HG03108 (cell line): ENCODE measurements at regions not wholly inside any gene's neighbourhood (a gene's known extent, or its start where the extent isn't known, plus 50 kb on each side); places are given as distances from the start of the nearest gene placed in this dataset.
"Not testable (repeated sequence)": the region's sequence is repeated elsewhere in the genome, so short reads cannot be mapped to it uniquely, and the experiment has no call there.

Source experiments
- ATAC-seq: cut with Tn5 transposase; IDR thresholded peaks from one replicate; pipeline ENCODE4 v1.9.1; 2021; ENCODE audit warnings: moderate library complexity; ENCODE audit not compliant: unreplicated experiment

DNA sequence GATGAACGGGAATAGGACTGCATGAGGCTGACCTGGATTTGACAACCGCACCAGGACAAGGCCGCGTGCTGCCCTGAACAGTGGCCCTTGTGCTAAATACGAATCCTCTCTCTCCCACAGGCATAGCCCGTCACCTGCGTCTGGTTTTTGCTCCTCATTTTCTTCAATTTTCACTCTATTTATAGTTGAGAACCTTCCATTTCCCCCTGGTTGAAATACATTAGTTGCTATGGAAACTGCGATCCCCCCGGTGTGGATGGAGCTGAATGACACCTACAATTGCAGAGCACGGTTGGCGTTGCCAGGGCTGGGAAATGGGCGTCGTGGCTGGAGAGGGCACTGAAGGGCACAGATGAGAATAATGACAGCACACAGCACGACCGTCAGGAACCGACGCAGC is 158.6 kb upstream of the PITRM1 start:
- ATAC-seq: no peak

DNA sequence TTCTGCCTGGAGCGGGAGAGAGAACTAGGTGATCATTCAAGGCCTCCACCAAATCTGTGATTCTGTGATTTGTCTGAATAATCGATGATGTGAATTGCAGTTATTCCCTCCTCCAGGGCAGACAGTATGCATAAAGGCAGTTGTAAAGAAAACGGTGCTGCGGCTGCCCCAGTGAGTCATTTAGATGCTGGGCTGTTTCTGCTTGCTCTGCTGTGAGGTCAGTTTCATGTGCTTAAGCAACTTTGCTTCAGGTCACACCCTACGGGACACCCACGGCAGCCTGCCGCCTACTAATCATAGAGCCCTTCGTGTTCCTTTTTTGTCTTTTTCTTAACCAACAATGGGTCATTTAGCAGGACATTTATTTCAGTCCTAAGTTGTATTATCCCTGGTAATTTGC is 158.1 kb upstream of the PITRM1 start:
- no peak for ATAC-seq

DNA sequence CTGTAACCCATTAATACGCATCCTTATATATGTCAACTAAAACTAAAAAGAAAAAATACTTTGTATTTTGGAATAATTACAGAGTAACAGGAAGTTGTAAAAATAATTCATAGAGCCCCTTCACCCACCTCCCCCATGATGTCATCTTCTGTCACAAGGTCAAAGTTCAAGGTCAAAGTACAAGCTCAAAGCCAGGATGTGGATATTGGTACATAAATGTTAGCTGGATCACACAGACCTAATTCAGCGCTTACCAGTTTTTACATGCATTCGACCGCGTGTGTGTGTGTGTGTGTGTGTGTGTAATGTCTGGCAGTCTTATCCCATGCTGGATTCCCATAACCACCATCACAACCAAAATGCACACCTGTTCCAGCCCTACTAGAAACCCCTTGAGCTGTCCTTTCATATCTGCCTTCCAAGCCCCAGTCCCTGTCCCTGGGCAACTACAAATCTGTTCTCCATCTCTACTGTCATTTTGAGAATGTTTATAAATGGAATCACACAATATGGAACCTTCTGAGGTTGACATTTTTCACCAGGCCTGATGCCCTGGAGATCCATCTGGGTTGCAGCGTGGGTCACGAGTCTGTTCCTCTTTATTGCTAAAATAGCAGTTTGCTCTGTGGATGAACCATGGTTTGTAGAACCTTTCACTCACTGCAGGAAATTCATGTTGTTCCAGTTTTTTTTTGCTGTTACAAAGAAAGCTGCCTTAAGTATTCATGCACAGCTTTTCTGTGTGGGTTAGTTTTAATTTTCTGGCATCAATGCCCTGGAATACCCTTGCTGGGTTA is 153.6 kb upstream of the PITRM1 start:
- no peak for ATAC-seq

DNA sequence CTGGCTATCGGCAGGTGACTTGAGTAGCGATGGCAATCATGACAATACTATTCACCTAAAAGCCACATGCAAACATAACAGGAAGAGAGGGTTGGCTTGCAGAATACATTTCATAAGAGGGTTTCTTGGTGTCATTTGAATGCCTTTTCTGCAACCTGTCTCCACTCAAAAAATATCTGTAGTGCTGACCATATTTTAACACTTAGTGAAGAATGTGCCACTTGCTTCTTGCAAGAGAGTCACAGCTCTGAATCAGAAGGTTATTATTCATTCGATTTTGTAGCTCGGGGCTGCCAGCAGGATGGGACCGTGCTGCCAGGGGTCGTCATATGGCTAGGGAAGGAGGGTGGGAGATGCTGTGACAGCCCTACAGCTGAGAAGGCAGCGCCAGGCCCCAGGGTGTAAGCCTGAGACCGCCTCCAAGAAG is 152.0 kb upstream of the PITRM1 start:
- ATAC-seq: no peak

DNA sequence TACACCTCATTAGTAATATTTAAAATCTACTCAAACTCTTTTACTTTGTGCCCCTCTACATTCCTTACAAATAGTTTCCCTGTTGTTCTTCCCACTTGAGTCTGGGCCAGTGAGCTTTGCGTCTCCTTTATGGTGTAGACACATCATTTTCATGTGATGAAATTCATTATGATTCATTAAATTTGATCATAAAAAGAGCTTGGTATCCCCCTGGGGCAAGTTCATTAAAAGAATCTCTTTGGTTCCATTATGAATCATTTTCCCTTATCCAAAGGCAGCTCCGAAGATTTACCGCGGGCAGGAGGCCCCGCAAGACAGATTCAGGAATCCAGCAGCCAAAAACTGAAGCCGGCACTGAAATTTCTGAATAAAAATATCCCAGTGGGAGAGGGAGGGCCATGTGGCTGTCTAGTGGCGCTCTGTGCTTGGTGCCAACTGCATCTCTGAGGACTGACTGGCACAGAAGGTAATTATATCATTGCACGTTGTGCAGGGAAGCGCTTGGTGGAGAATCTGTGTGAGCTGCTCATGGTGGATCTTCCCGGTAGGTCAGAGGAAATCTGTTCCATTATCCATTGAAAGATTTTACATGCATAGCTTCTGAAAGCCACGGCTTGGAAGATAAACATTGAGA is 151.4 kb upstream of the PITRM1 start:
- ATAC-seq: no peak

DNA sequence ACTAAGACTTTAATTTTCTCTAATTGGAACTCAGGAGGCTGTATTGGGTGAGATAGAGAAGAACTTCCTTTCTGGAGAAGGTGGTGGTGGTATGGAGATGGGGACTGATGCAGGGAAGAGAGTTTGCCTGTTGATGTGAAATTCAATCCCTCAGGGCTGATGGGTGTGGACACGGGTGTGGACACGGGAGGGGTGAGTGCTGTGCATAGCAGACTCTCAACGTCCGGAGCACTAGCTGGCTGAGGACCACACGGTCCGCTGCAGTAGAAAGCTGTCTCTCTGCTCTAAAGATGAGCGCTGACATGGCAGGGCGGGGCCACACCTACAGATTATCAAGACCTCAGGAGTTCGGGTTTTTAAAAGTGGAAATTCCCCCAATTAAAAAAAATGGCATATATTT is 148.5 kb upstream of the PITRM1 start:
- no peak for ATAC-seq

DNA sequence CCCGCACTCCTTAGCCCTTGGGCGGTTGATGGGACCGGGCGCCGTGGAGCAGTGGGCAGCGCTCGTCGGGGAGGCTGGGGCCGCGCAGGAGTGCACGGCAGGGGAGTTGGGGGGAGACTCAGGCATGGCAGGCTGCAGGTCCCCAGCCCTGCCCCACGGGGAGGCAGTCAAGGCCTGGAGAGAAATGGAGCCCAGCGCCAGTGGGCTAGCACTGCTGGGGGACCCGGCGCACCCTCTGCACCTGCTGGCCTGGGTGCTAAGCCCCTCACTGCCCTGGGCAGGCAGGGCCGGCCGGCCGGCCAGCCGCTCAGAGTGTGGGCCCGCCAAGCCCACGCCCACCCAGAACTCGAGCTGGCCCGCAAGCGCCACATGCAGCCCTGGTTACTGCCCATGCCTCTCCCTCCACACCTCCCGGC is 147.2 kb upstream of the PITRM1 start:
- ATAC-seq: no peak

DNA sequence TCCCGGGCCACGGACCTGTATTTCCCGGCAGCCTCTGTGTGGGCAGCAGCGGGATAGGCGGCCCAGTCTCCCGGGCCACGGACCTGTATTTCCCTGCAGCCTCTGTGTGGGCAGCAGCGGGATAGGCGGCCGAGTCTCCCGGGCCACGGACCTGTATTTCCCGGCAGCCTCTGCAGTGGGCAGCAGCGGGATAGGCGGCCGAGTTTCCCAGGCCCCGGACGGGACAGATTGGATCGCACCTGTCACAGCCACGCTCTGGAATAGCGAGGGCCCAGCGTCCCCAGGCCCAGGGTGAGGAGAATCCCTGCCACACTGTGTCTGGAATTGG is 145.9 kb upstream of the PITRM1 start:
- not testable (repeated sequence) for ATAC-seq

DNA sequence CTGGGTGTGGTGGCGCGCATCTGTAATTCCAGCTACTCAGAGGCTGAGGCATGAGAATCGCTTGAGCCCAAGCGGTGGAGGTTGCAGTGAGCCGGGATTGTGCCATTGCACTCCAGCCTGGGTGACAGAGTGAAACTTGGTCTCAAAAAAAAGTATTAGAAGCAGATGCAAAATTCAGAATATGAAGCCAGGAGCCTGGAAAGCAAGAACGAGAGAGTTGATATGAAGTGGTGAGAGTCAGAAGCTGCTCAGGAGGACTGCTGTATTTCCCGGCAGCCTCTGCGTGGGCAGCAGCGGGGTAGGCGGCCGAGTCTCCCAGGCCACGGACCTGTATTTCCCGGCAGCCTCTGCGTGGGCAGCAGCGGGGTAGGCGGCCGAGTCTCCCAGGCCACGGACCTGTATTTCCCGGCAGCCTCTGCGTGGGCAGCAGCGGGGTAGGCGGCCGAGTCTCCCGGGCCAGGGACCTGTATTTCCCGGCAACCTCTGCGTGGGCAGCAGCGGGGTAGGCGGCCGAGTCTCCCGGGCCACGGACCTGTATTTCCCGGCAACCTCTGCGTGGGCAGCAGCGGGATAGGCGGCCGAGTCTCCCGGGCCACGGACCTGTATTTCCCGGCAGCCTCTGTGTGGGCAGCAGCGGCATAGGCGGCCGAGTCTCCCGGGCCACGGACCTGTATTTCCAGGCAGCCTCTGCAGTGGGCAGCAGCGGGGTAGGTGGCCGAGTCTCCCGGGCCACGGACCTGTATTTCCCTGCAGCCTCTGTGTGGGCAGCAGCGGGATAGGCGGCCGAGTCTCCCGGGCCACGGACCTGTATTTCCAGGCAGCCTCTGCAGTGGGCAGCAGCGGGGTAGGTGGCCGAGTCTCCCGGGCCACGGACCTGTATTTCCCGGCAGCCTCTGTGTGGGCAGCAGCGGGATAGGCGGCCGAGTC is 145.2 kb upstream of the PITRM1 start:
- not testable (repeated sequence) for ATAC-seq

DNA sequence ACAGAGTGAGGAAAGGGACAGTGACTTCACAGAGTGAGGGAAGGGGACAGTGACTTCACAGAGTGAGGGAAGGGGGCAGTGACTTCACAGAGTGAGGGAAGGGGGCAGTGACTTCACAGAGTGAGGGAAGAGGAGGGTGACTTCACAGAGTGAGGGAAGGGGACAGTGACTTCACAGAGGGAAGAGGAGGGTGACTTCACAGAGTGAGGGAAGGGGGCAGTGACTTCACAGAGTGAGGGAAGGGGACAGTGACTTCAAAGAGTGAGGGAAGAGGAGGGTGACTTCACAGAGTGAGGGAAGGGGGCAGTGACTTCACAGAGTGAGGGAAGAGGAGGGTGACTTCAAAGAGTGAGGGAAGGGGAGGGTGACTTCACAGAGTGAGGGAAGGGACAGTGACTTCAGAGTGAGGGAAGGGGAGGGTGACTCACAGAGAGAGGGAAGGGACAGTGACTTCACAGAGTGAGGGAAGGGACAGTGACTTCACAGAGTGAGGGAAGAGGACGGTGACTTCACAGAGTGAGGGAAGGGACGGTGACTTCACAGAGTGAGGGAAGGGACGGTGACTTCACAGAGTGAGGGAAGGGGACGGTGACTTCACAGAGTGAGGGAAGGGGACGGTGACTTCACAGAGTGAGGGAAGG is 142.0 kb upstream of the PITRM1 start:
- not testable (repeated sequence) for ATAC-seq

DNA sequence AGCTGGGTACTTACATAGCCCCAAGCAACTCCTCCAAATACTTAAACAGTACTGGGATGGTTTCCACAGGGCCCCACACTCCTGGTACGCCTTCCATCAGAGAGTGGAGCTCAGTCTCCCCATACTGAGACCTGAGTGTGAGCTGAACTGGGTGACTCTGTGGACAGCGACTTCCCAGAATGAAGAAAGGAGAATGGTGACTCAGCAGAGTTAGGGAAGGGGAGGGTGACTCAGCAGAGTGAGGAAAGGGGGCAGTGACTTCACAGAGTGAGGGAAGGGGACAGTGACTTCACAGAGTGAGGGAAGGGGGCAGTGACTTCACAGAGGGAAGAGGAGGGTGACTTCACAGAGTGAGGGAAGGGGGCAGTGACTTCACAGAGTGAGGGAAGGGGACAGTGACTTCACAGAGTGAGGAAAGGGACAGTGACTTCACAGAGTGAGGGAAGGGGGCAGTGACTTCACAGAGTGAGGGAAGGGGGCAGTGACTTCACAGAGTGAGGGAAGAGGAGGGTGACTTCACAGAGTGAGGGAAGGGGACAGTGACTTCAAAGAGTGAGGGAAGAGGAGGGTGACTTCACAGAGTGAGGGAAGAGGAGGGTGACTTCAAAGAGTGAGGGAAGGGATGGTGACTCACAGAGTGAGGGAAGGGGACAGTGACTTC is 141.3 kb upstream of the PITRM1 start:
- not testable (repeated sequence) for ATAC-seq

DNA sequence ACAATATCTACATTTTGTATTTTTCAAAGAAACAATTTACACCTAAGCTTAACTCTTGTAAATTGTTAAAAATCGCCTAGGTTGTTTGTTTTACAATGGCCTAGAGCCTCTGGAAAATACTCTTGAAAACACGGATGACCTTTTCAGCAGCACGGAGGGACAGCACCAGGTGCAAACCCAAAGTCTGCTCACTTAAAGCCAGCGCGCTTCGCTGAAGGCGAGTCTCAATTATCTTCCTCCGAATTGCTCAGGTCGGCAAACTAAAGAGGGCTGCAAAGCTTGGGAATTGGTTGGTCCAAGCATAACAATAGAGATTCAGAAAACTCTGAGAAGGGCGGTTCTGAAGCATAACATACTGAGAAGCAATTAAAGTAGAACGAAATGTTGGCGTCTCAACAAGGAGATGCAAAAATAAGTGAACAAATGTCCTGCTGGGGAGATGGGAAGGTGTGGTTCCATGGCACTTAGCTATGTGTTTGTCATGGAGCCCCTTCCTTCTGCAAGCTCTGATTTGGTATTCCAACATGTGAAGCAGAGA is 139.9 kb upstream of the PITRM1 start:
- ATAC-seq: no peak

DNA sequence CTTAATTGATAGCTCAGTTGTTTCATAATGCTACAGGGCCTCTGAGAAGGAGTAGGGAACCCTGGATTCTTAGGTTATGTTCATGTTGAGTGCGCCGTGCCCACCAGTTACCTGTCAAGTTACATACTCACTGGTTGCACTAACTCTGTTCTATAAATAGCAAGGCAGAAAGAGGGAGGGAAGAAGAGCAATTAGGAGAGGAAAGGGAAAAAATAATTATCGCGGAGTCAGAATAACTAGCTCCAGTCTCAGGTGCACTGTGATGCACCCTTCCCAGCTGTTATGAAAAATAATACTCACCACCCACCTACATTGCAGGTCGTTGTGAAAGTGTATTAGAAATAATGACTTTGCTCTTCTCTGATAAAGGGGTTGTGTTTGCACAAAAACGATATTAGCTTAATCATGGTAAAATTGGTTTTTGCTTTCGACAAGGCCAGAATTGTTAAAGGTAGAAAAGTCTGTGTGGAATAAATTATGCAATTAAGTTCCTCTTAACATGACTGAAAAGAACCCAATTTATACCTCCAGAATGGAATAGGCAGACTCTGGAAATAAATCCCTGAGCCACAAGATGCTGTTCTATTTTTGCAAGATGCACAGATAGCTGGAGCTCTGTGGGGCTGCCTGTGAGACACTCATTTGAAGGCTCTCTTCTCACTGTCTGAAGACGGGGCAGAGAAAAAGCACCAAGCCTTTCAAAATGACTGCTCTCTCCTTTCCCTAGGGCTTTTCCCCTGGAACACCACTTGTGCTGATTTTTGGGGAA is 137.6 kb upstream of the PITRM1 start:
- ATAC-seq: no peak

DNA sequence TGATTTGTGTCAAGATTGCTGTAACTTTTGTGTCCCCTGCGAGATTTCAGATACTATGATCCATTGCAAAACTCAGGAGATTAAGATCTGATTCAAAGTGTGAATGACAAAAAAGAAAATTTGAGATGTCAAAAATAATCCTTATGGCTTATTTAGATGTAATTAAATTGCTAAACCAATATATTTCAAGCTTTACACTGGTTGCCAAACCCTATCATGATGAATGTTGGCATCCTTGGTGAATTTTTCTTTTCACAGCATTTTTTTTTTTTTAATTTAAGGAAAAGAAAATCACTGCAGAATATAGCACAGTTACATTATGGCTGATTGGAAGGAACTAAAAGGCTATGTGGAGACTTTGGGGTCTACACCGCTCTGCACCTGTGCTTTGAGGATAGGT is 133.5 kb upstream of the PITRM1 start:
- no peak for ATAC-seq

DNA sequence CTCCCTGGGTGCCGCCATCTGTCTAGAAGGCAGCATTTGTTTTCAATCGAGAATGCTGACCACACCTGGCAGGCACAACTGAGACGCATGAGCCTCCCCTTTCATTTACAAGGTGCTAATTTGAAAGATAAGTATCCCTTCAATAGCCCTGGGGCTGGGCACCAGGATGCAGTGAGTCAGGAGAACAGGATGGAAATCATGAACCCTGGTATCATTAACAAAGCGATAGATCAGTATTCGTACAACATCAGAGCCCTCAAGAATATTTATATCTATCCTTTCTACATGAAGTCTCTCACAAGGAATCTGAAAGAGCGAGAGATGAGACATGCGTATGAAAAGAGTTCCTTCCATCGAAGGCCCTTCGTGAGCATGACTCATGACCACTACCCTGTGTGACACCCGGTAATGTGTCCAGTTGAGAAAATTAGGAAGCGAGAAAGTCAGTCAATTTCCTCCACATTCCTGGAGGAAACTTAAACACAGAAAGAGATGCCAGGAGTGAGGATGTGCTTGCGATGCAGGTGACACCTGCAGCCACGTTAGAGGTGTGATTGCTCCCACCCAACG is 123.1 kb upstream of the PITRM1 start:
- ATAC-seq: no peak

DNA sequence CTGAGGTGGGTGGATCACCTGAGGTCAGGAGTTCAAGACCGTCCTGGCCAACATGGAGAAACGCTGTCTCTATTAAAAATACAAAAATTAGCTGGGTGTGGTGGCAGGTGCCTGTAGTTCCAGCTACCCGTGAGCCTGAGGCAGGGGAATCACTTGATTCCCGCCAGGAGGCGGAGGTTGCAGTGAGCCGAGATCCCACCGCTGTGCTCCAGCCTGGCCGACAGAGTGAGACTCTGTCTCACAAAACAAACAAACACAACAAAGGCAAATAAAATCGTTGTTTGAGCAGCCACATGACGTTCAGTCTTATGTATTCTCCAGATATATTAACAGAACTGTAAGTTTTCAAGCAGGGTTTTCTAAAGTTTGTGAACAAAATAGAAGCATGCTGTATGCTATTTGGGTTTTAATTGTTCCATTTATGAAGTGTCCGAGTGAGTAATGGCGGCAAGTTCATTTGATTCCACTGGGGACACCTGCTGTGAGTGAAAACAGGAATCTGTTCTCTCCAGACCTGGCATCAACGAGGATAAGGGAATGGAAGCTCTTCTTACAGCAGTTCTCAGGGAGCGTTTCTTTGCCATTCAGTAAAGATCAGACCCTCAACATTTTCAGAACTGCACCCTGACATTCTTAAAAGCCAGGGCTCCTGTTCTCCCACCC is 122.5 kb upstream of the PITRM1 start:
- ATAC-seq: no peak

DNA sequence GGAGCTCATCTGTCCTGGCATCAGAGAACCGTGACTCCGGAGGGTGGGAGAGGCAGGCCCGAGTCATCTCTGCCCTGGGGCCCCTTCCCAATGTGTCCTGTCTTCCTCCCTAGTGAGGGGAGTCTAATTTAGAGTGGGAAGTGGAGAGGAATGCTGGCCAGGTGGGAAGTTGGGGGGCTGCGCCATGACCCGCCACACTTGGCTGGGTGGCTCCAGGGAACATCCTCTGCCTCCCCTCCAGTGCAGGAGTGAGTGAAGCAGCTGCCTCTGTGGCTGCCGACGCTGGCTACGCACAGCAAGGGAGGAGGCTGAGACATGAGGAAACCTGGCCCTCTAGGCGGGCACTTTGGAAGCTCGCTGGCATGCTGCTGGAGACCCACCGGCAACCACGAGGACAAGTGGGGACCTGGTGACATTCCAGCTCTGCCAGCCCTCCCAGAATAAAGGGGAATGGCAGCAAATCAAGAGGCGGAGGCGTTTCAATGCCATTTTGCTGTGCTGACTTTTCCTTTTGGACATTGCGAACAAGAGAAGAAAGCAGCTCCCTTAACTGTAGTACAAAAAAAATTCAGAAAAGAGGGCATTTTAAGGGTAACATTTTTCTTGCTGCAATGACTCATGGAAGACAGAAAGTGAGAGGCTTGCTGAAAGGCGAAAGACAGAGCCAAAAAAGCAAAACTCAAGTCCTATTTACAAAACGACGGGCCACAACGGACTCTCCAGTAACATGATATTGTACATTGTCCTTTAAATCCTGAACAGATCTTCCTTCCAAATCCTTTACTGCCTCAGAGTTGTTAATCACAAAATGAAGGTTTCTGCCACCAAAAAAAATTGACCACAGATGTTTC is 121.2 kb upstream of the PITRM1 start:
- ATAC-seq: no peak

DNA sequence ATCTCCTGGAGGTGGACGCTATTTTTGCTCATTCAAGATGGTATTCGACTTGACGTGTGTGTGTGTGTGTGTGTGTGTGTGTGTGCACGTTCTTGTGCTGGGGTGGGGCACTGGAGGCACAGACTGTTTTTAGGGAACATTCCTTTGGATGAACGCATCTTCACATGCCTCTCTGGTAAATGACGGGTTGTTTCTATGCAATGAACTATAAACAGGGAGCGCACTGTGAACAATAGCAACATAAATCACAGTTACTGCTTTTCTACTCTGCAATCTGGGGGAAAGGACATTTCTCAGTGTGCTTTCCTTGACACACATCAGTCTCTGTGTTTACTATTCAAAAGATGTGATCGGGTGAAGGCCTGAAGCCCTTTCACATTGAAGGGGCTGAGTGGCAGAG is 120.1 kb upstream of the PITRM1 start:
- no peak for ATAC-seq
